Liver (tissue), 8 donors: ENCODE measurements at regions not wholly inside any gene's neighbourhood (a gene's known extent, or its start where the extent isn't known, plus 50 kb on each side); places are given as distances from the start of the nearest gene placed in this dataset.

Source experiments
- DNase-seq: peaks from one replicate; pipeline ENCODE4 v3.0.0-alpha.2; 2017; ENCODE audit warnings: low spot score
- H3K27ac ChIP-seq, 2 donors: one replicate each; pipeline ENCODE4 v1.7.0; 2013; ENCODE audit warnings: inconsistent platforms in 2 of 2, low read length in 2 of 2, control low read depth in 1 of 2, low read depth in 1 of 2, mild to moderate bottlenecking in 1 of 2
- H3K27me3 ChIP-seq, 4 donors: one replicate each; pipeline versions ENCODE4 v1.6.1 to v1.7.0; 2013; ENCODE audit warnings: low read length in 3 of 4, inconsistent platforms in 1 of 4, mild to moderate bottlenecking in 1 of 4, moderate library complexity in 1 of 4; ENCODE audit not compliant: control insufficient read depth in 4 of 4, insufficient read depth in 4 of 4
- H3K36me3 ChIP-seq, 4 donors: one replicate each; pipeline versions ENCODE4 v1.6.1 to v1.7.0; 2013; ENCODE audit warnings: low read length in 3 of 4, mild to moderate bottlenecking in 3 of 4, low read depth in 1 of 4, moderate library complexity in 1 of 4; ENCODE audit not compliant: control insufficient read depth in 4 of 4, insufficient read depth in 3 of 4
- H3K4me1 ChIP-seq, 4 donors: one replicate each; pipeline versions ENCODE4 v1.6.1 to v1.7.0; 2013; ENCODE audit warnings: low read length in 3 of 4, mild to moderate bottlenecking in 3 of 4, moderate library complexity in 1 of 4; ENCODE audit not compliant: control insufficient read depth in 4 of 4, insufficient read depth in 4 of 4
- H3K4me3 ChIP-seq, 3 donors: one replicate each; pipeline versions ENCODE4 v1.6.1 to v1.7.0; 2013; ENCODE audit warnings: low read length in 3 of 3, control low read depth in 1 of 3, low read depth in 1 of 3, mild to moderate bottlenecking in 1 of 3
- H3K9ac ChIP-seq, 2 donors: one replicate each; pipeline ENCODE4 v1.7.0; 2013; ENCODE audit warnings: low read length in 2 of 2, mild to moderate bottlenecking in 2 of 2, moderate library complexity in 2 of 2, control low read depth in 1 of 2, low read depth in 1 of 2
- H3K9me3 ChIP-seq, 4 donors: one replicate each; pipeline versions ENCODE4 v1.6.1 to v1.7.0; 2013; ENCODE audit warnings: low read length in 3 of 4; ENCODE audit not compliant: control insufficient read depth in 4 of 4
- EGR1 ChIP-seq, 2 donors: IDR thresholded peaks; 2 replicates each; pipeline ENCODE4 v1.6.1; 2016 to 2018; ENCODE audit warnings: antibody characterized with exemption in 2 of 2, low read depth in 2 of 2
- FOXA1 ChIP-seq: IDR thresholded peaks from 2 replicates; pipeline ENCODE4 v1.6.1; 2016; ENCODE audit warnings: antibody characterized with exemption
- FOXA2 ChIP-seq: IDR thresholded peaks from 2 replicates; pipeline ENCODE4 v1.6.1; 2016; ENCODE audit warnings: antibody characterized with exemption
- GABPA ChIP-seq, 2 donors: IDR thresholded peaks in 1 of 2; conservative IDR thresholded peaks in 1 of 2; 2 replicates each; pipeline ENCODE4 v1.6.1; 2016; ENCODE audit warnings: antibody characterized with exemption in 2 of 2, mild to moderate bottlenecking in 1 of 2, moderate library complexity in 1 of 2
- HNF4A ChIP-seq, 2 donors: conservative IDR thresholded peaks; 2 replicates each; pipeline ENCODE4 v1.6.1; 2016; ENCODE audit warnings: antibody characterized with exemption in 2 of 2, mild to moderate bottlenecking in 2 of 2
- HNF4G ChIP-seq: IDR thresholded peaks from 2 replicates; pipeline ENCODE4 v1.6.1; 2016; ENCODE audit warnings: antibody characterized with exemption
- JUND ChIP-seq, 2 donors: IDR thresholded peaks; 2 replicates each; pipeline ENCODE4 v1.6.1; 2016; ENCODE audit warnings: antibody characterized with exemption in 2 of 2
- NR2F2 ChIP-seq: IDR thresholded peaks from 2 replicates; pipeline ENCODE4 v1.6.1; 2016; ENCODE audit warnings: antibody characterized with exemption
- RAD21 ChIP-seq, 2 donors: IDR thresholded peaks; 2 replicates each; pipeline ENCODE4 v1.6.1; 2016; ENCODE audit warnings: antibody characterized with exemption in 2 of 2, mild to moderate bottlenecking in 2 of 2
- RXRA ChIP-seq, 2 donors: IDR thresholded peaks; 2 replicates each; pipeline ENCODE4 v1.6.1; 2017 to 2018; ENCODE audit warnings: antibody characterized with exemption in 2 of 2, mild to moderate bottlenecking in 1 of 2
- SP1 ChIP-seq: IDR thresholded peaks from 2 replicates; pipeline ENCODE4 v1.6.1; 2018; ENCODE audit warnings: antibody characterized with exemption, mild to moderate bottlenecking
- TAF1 ChIP-seq: conservative IDR thresholded peaks from 2 replicates; pipeline ENCODE4 v1.6.1; 2016; ENCODE audit warnings: antibody characterized with exemption, mild to moderate bottlenecking
- YY1 ChIP-seq: IDR thresholded peaks from 2 replicates; pipeline ENCODE4 v1.6.1; 2016; ENCODE audit warnings: antibody characterized with exemption, mild to moderate bottlenecking
- WGBS: extraction: QIAGEN DNeasy Blood & Tissue Kit; methylation state at CpG from one replicate; pipeline ENCODE4 v1.1.7; 2013; 5-methylcytosine and 5-hydroxymethylcytosine counted together
- TF ChIP-seq, protein P1 (sequence below): fragments of 150-350 bp; IDR thresholded peaks from 2 replicates; pipeline ENCODE4 v1.5.1; 2017; ENCODE audit warnings: improper control_type of control experiment, low read depth, low read length; ENCODE audit not compliant: missing input control
- TF ChIP-seq, protein P2 (sequence below): IDR thresholded peaks from 2 replicates; pipeline ENCODE4 v1.6.1; 2016; ENCODE audit warnings: antibody characterized with exemption
- TF ChIP-seq, protein P3 (sequence below): IDR thresholded peaks from 2 replicates; pipeline ENCODE4 v1.6.1; 2016; ENCODE audit warnings: antibody characterized with exemption
- TF ChIP-seq, protein P4 (sequence below): IDR thresholded peaks from 2 replicates; pipeline ENCODE4 v1.6.1; 2016; ENCODE audit warnings: antibody characterized with exemption
- TF ChIP-seq, protein P5 (sequence below): IDR thresholded peaks from 2 replicates; pipeline ENCODE4 v1.6.1; 2016; ENCODE audit warnings: antibody characterized with exemption, mild to moderate bottlenecking
- donor health status: healthy.
- donor health status: healthy.
- donor health status: healthy.
- donor health status: healthy.
- donor health status: healthy.

DNA sequence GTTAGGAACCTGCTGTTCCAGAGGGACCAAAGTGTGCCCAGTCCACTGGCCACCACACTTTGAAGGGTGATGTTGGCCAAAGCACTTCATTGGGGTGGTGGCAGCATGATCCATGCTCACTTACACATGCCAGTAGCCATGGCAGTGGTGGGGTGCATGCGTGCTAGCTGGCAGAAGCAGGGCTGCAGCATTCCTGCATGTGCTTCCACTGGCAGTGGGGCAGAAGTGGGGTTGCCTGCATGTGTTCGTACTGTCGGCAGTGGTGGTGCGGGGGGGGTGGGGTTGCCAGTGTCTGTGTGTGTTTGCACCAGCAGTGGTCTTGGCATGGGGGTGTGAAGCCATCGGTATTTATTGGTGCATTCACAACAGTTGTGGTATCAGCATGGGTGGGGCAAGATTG lies 260.3 kb upstream of the ANKH start:
- Histone ChIP-seq H3K9me3 (no peaks in the 10 kb centered on the region), H3K36me3 (no peaks in the 10 kb centered on the region), H3K27ac (no peak overlapping the region), H3K27me3 (no peaks in the 10 kb centered on the region), H3K9ac (no peak overlapping the region), H3K4me3 (no peak overlapping the region), H3K4me1 (peaks cover 0 to 2% (median 0%) of the 10 kb centered on the region in 4 donors)
- no peak for DNase-seq
- TF ChIP-seq EGR1 (IDR thresholded peaks at IDR 0.05; ENCODE audit: low read depth in 2 of 2) (no peak), HNF4A (conservative IDR thresholded peaks at IDR 0.05) (no peak), TAF1 (no peak), RAD21 (IDR thresholded peaks at IDR 0.05) (no peak), GABPA (IDR thresholded peaks at IDR 0.05 in 1 of 2, conservative IDR thresholded peaks at IDR 0.05 in 1 of 2) (no peak), NR2F2 (no peak), YY1 (no peak), SP1 (no peak), FOXA1 (no peak), RXRA (IDR thresholded peaks at IDR 0.05) (no peak), JUND (IDR thresholded peaks at IDR 0.05) (no peak), FOXA2 (no peak)
- TF ChIP-seq, protein P1, sequence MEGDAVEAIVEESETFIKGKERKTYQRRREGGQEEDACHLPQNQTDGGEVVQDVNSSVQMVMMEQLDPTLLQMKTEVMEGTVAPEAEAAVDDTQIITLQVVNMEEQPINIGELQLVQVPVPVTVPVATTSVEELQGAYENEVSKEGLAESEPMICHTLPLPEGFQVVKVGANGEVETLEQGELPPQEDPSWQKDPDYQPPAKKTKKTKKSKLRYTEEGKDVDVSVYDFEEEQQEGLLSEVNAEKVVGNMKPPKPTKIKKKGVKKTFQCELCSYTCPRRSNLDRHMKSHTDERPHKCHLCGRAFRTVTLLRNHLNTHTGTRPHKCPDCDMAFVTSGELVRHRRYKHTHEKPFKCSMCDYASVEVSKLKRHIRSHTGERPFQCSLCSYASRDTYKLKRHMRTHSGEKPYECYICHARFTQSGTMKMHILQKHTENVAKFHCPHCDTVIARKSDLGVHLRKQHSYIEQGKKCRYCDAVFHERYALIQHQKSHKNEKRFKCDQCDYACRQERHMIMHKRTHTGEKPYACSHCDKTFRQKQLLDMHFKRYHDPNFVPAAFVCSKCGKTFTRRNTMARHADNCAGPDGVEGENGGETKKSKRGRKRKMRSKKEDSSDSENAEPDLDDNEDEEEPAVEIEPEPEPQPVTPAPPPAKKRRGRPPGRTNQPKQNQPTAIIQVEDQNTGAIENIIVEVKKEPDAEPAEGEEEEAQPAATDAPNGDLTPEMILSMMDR = no peak
- TF ChIP-seq, protein P2, sequence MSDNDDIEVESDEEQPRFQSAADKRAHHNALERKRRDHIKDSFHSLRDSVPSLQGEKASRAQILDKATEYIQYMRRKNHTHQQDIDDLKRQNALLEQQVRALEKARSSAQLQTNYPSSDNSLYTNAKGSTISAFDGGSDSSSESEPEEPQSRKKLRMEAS = no peak
- TF ChIP-seq, protein P3, sequence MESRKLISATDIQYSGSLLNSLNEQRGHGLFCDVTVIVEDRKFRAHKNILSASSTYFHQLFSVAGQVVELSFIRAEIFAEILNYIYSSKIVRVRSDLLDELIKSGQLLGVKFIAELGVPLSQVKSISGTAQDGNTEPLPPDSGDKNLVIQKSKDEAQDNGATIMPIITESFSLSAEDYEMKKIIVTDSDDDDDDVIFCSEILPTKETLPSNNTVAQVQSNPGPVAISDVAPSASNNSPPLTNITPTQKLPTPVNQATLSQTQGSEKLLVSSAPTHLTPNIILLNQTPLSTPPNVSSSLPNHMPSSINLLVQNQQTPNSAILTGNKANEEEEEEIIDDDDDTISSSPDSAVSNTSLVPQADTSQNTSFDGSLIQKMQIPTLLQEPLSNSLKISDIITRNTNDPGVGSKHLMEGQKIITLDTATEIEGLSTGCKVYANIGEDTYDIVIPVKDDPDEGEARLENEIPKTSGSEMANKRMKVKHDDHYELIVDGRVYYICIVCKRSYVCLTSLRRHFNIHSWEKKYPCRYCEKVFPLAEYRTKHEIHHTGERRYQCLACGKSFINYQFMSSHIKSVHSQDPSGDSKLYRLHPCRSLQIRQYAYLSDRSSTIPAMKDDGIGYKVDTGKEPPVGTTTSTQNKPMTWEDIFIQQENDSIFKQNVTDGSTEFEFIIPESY = no peak
- TF ChIP-seq, protein P4, sequence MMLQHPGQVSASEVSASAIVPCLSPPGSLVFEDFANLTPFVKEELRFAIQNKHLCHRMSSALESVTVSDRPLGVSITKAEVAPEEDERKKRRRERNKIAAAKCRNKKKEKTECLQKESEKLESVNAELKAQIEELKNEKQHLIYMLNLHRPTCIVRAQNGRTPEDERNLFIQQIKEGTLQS = no peak
- WGBS = 93% methylated on average over 5 of the region's 5 CpGs

DNA sequence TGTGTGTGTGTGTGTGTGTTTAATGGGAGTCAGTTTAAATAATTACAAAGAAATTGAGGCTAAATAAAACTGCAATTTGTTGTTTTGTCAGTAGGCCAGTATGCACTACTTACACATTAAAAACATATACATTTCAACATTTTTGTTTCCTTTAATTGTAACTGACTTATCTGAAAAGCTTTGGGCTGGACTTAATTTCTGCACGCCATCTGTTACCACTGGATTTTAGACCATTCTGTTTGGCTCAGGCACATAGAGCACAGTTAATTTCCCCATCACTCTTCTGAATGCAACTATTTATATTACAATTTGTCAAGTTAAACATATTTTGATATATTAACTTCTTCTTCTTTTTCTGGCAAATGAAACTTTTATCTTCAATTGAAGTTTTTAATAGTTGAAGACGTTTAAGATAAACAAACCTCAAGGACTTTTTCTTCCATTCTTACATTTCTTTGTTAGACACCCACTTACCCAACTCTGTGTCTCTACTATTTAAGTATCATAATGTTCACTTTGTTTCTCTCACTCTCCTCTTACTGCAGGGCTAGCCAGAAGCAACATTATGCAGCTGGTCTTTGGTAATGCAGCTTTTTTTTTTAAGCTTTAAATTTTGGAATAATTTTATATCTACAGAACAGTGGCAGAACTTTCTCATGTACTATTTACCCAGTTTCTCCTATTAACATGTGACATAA lies 253.4 kb upstream of the ANKH start:
- no peak for DNase-seq
- Histone ChIP-seq H3K27me3 (no peaks in the 10 kb centered on the region), H3K4me1 (no peaks in the 10 kb centered on the region), H3K27ac (no peak overlapping the region), H3K36me3 (no peaks in the 10 kb centered on the region), H3K9me3 (no peaks in the 10 kb centered on the region), H3K9ac (no peak overlapping the region), H3K4me3 (no peak overlapping the region)
- WGBS = 69% methylated on average over 2 of the region's 2 CpGs
- no peak for TF ChIP-seq JUND (IDR thresholded peaks at IDR 0.05)
- TF ChIP-seq FOXA2 = no peak
- TF ChIP-seq, protein P4 = no peak
- no peak for TF ChIP-seq FOXA1
- no peak for TF ChIP-seq SP1
- TF ChIP-seq, protein P1 = no peak
- TF ChIP-seq EGR1 (IDR thresholded peaks at IDR 0.05; ENCODE audit: low read depth in 2 of 2) = no peak
- TF ChIP-seq HNF4G = no peak
- TF ChIP-seq RAD21 (IDR thresholded peaks at IDR 0.05) = no peak
- TF ChIP-seq YY1 = no peak
- no peak for TF ChIP-seq NR2F2
- TF ChIP-seq, protein P5, sequence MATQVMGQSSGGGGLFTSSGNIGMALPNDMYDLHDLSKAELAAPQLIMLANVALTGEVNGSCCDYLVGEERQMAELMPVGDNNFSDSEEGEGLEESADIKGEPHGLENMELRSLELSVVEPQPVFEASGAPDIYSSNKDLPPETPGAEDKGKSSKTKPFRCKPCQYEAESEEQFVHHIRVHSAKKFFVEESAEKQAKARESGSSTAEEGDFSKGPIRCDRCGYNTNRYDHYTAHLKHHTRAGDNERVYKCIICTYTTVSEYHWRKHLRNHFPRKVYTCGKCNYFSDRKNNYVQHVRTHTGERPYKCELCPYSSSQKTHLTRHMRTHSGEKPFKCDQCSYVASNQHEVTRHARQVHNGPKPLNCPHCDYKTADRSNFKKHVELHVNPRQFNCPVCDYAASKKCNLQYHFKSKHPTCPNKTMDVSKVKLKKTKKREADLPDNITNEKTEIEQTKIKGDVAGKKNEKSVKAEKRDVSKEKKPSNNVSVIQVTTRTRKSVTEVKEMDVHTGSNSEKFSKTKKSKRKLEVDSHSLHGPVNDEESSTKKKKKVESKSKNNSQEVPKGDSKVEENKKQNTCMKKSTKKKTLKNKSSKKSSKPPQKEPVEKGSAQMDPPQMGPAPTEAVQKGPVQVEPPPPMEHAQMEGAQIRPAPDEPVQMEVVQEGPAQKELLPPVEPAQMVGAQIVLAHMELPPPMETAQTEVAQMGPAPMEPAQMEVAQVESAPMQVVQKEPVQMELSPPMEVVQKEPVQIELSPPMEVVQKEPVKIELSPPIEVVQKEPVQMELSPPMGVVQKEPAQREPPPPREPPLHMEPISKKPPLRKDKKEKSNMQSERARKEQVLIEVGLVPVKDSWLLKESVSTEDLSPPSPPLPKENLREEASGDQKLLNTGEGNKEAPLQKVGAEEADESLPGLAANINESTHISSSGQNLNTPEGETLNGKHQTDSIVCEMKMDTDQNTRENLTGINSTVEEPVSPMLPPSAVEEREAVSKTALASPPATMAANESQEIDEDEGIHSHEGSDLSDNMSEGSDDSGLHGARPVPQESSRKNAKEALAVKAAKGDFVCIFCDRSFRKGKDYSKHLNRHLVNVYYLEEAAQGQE = no peak
- TF ChIP-seq, protein P3 = no peak
- no peak for TF ChIP-seq HNF4A (conservative IDR thresholded peaks at IDR 0.05)
- TF ChIP-seq TAF1 = no peak
- no peak for TF ChIP-seq GABPA (IDR thresholded peaks at IDR 0.05 in 1 of 2, conservative IDR thresholded peaks at IDR 0.05 in 1 of 2)
